Natural killer cell treated with Interleukin-12 subunit alpha and Interleukin-12 subunit beta and Interleukin-15 and Interleukin-18, amount 100 ng/mL, for 72 hours (primary cell): ENCODE measurements at regions not wholly inside any gene's neighbourhood (a gene's known extent, or its start where the extent isn't known, plus 50 kb on each side); places are given as distances from the start of the nearest gene placed in this dataset.

Source experiments
- ATAC-seq, 2 donors: fragments of 150-1000 bp; cut with Tn5 transposase in 1 of 2; sonication (Bioruptor Pico), chemical (Tn5 transposase) in 1 of 2; 2 replicates each; pipeline ENCODE4 v1.10.0; 2021
- DNase-seq: peaks from one replicate; pipeline ENCODE4 v3.0.0; 2022; ENCODE audit warnings: low spot score
- H3K27ac Mint-ChIP-seq, 2 donors: 1 replicate in 1 of 2; 2 replicates in 1 of 2; pipeline ENCODE4 v1.8.0; 2022; ENCODE audit warnings: mixed read lengths in 2 of 2, mild to moderate bottlenecking in 1 of 2, moderate library complexity in 1 of 2
- H3K27me3 Mint-ChIP-seq, 2 donors: 1 replicate in 1 of 2; 2 replicates in 1 of 2; pipeline ENCODE4 v1.8.0; 2022; ENCODE audit warnings: mixed read lengths in 2 of 2
- H3K36me3 Mint-ChIP-seq: one replicate; pipeline ENCODE4 v1.8.0; 2022; ENCODE audit warnings: mixed read lengths
- H3K4me1 Mint-ChIP-seq, 2 donors: 1 replicate in 1 of 2; 2 replicates in 1 of 2; pipeline ENCODE4 v1.8.0; 2022; ENCODE audit warnings: low read depth in 2 of 2, mixed read lengths in 2 of 2, mild to moderate bottlenecking in 1 of 2
- H3K4me3 Mint-ChIP-seq: one replicate; pipeline ENCODE4 v1.8.0; 2022; ENCODE audit warnings: mixed read lengths
- H3K9me3 Mint-ChIP-seq: 2 replicates; pipeline ENCODE4 v1.8.0; 2022; ENCODE audit warnings: mixed read lengths

DNA sequence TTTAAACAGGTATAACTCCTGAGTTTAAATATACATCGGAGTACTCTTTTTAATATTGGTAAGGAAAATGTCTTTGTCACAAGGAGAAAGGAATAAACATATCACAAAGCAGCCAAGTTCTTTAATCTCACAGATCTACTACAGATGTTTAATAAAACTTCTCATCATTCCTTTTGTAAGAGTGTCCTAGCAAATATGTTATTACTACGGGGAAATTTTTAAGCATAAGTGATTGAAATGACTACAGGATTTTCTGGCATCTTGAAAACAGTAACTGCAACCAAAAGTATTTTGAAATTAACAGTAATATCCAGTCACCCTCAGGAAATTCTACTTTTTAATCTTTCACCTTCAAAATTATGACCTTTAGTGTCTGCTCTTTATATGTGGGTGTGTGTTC, 403.1 kb downstream of the IRS1 start:
- Mint-ChIP-seq H3K9me3 (peaks cover 3% of the 10 kb centered on the region), H3K4me1 (no peaks in the 10 kb centered on the region), H3K36me3 (no peaks in the 10 kb centered on the region), H3K27ac (no peak overlapping the region), H3K27me3 (no peaks in the 10 kb centered on the region), H3K4me3 (no peak overlapping the region)
- ATAC-seq (no peak), DNase-seq (no peak)

DNA sequence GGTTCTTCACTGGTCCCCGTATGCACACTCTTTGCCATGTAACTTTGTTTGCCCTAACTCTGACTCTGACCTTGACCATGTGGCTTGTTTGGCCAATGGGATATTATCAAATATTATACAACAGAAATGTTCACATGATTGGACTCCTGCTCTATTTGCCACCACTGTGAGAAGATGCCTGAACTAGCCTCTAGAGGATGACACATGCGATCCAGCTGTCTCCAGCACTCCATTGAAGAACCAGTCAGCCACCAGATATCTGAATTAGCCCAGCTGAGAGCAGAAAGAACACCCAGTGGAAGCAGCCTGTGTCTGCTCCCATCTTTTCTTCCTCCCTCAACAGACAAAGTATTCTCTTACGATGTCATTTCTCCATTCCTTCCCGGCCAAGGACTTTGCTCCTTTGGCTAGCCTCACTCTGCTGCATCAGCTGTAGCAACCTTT, 412.1 kb downstream of the IRS1 start:
- Mint-ChIP-seq H3K27me3 (no peaks in the 10 kb centered on the region), H3K9me3 (peaks cover 15% of the 10 kb centered on the region), H3K36me3 (no peaks in the 10 kb centered on the region), H3K4me3 (no peak overlapping the region), H3K27ac (no peak overlapping the region), H3K4me1 (no peaks in the 10 kb centered on the region)
- no peak for ATAC-seq
- DNase-seq = no peak

DNA sequence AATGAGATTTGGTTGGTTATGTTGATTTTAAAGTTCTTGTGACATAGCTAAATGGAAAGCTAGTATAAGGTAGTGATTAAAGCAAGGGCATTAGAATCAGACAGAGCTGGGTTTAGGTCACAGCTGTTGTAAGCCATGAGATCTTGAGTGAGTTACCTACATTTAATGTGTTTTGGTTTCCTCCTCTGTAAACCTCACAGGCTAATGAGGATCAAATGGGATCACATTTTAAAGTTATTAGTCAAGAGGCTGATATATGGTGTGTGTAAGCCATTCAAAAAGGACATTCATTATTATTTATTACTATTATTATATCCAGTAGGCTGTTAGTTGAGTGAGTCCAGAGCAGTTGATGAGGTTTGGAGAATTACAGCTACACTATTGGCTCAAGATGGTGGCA, 416.2 kb downstream of the IRS1 start:
- no peak for DNase-seq
- Mint-ChIP-seq H3K9me3 (peaks cover 12% of the 10 kb centered on the region), H3K4me3 (no peak overlapping the region)

DNA sequence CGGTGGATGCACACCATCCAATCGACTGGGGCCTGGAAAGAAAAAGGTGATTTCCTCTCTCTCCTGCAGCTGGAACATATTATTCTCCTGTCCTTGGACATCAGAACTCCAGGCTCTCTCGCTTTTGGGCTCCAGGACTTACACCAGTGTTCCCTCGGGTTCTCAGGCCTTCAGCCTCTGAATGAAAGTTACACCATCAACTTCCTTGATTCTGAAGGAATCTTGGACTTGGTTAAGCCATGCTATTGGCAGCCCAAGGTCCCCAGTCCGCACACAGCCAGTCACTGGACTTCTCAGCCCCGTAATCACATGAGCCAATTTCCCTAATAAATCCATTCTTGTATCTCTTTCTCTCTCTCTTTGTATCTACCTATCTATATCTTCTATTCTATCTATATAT, 418.9 kb downstream of the IRS1 start:
- H3K4me3 Mint-ChIP-seq = no peak overlapping the region
- no peak for DNase-seq
- H3K36me3 Mint-ChIP-seq = no peaks in the 10 kb centered on the region
- no peaks in the 10 kb centered on the region for H3K27me3 Mint-ChIP-seq
- H3K27ac Mint-ChIP-seq = no peak overlapping the region
- no peaks in the 10 kb centered on the region for H3K4me1 Mint-ChIP-seq
- no peak for ATAC-seq
- peaks cover 11% of the 10 kb centered on the region for H3K9me3 Mint-ChIP-seq

More for the DNA sequence above, 416.2 kb downstream of the IRS1 start:
- no peaks in the 10 kb centered on the region for H3K4me1 Mint-ChIP-seq
- H3K36me3 Mint-ChIP-seq = no peaks in the 10 kb centered on the region
- ATAC-seq = no peak
- no peaks in the 10 kb centered on the region for H3K27me3 Mint-ChIP-seq
- no peak overlapping the region for H3K27ac Mint-ChIP-seq

DNA sequence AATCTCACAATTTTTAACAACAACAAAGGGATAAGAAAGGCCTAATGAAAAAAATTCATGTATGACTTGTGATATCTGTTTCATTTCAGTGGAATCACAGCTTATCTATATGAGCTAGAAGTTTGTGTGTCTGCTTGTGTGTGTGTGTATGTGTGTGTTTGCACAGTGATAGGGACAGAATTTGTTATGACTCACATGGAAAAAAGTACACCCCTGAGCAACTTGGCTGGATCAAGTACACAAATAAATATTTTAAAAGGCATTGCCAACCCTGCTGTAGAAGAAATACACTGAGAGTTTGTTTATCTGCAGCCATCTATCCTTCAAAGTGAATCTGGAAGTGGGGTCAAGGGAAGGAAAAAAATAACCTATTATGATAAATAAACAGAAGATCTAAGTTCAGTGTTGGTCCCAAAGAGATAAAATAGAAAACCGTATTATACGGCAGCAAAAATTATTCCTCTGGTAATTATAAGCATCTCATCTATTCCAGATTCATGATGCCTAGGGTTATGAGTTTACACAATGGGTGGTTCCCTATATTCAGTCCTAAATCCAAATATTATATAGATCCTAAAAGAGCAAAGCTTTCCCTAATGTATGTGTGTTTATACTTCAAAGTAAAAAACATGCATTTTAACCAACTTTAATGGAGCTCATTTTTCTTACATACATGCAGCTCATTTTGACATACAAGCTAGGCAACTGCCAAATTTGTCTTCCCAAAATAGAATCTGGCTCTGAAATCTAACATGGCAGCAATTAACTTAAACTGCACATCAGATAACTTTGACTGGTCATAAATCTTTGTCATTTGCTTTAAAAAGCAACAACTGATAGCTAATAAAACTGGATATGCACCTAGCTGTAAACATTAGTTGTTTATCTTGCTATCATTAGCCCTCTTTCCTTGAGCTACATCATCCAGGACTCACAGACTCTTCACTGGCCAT, 420.6 kb downstream of the IRS1 start:
- no peak for ATAC-seq
- Mint-ChIP-seq H3K27me3 (no peaks in the 10 kb centered on the region), H3K4me3 (no peak overlapping the region), H3K27ac (no peak overlapping the region), H3K4me1 (no peaks in the 10 kb centered on the region), H3K36me3 (no peaks in the 10 kb centered on the region), H3K9me3 (peaks cover 11% of the 10 kb centered on the region)
- no peak for DNase-seq

DNA sequence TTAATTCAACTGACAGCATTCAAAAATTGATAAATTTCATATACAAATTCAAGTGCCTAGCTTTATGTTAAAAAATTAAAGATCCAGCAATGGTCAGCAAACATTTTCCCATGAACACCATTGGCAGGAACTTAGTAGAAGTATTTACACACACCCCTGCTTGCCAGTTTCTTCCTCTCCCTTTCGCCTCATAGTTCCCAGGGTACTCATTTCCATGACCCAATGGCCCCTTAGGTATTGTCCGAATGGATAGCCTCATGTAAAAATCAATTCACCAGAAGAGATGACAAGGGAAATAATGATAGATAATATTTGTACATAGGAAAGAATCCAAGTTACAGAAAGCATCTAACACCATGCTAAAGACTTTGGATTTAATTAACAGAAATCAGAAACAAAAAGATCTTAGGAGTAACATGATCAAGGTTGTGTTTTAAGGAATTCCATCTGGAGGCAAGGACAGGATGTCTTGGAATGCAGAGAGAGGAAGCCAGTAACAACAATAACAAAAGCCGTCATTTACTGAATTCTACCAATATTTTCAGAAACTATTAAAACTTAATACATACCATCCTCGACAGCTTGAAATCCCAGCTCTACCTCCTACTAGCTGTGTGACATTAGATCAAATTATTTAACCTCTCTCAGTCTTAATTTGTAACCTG, 423.0 kb downstream of the IRS1 start:
- Mint-ChIP-seq H3K36me3 (no peaks in the 10 kb centered on the region), H3K27me3 (peaks cover 0 to 7% of the 10 kb centered on the region in 2 donors), H3K27ac (no peak overlapping the region), H3K4me1 (no peaks in the 10 kb centered on the region), H3K4me3 (no peak overlapping the region), H3K9me3 (peaks cover 3% of the 10 kb centered on the region)
- ATAC-seq = no peak
- DNase-seq = no peak

DNA sequence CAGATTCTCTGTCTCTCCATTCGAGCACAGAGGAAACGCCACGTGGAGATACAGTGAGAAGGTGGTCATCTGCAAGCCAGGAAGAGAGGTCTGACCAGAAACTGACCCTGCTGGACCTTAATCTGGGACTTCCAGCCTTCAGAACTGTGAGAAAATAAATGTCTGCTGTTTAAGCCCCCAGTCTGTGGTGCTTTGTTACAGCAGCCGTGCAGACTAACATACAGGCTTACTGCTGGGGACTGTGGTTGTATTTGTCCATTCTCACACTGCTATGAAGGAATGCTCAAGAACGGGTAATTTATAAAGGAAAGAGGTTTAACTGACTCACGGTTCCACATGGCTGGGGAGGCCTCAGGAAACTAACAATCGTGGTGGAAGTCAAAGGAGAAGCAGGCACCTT, 432.7 kb downstream of the IRS1 start:
- H3K27ac Mint-ChIP-seq = no peak overlapping the region
- no peak overlapping the region for H3K4me3 Mint-ChIP-seq
- peaks cover 8% of the 10 kb centered on the region for H3K9me3 Mint-ChIP-seq
- ATAC-seq (no peak), DNase-seq (no peak)
- peaks cover 0 to 12% of the 10 kb centered on the region in 2 donors for H3K27me3 Mint-ChIP-seq
- H3K36me3 Mint-ChIP-seq = no peaks in the 10 kb centered on the region
- no peaks in the 10 kb centered on the region for H3K4me1 Mint-ChIP-seq

DNA sequence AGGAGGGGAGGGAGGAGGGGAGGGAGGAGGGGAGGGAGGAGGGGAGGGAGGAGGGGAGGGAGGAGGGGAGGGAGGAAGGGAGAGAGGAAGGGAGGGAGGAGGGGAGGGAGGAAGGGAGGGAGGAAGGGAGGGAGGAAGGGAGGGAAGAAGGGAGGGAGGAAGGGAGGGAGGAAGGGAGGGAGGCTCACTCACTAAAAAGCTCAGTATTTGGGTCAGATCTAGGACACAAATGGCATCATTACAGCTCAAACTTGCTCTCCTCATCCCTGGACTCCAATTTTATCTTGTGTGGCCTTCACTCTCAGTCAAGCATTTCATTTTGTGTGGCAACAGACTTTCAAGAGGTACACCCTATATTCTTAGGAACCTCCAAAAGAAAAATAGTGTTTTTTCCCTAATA, 435.4 kb downstream of the IRS1 start:
- DNase-seq = no peak
- H3K4me1 Mint-ChIP-seq = no peaks in the 10 kb centered on the region
- no peak overlapping the region for H3K4me3 Mint-ChIP-seq
- no peaks in the 10 kb centered on the region for H3K27me3 Mint-ChIP-seq
- H3K27ac Mint-ChIP-seq = no peak overlapping the region
- no peaks in the 10 kb centered on the region for H3K36me3 Mint-ChIP-seq
- ATAC-seq = no peak
- H3K9me3 Mint-ChIP-seq = peaks cover 12% of the 10 kb centered on the region

DNA sequence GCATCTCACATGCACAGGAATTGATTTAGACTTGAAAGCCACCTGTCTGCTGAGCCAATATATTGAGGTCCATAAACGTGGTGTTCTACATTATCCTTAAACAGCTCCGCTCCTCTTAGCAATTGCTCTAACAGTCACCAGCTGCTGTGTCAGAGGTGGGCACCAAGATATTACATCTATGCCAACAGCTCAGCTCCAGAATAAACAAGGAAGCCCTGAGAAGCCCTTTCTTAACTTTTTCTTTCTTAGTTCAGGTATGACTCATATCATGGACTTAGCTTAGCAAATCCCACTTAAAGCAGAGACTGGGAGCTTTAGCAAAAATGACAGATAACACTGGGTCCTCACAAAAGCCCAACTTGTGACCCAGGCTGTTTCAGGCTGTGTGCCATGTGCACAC, 436.6 kb downstream of the IRS1 start:
- ATAC-seq (no peak), DNase-seq (no peak)
- Mint-ChIP-seq H3K4me3 (no peak overlapping the region), H3K4me1 (no peaks in the 10 kb centered on the region), H3K27me3 (no peaks in the 10 kb centered on the region), H3K27ac (no peak overlapping the region), H3K9me3 (peaks cover 12% of the 10 kb centered on the region), H3K36me3 (no peaks in the 10 kb centered on the region)

DNA sequence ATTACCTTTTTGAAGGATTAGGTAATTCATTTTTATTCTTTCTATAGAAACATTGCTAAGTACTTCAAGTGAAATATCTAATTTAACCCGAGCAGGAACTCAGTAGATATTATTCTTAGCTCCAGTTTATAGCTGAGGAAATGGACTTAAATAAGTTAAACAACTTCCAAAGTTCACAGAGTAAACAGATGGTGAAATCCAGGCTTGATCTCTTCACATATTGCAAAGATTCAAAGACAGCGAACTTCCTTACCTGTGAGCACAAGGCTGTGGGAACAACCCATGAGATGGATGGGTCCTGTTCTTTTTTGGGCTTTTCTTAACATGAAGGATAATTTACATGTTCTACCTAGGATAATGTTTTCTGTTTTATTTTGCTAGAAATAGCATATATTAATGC, 439.0 kb downstream of the IRS1 start:
- Mint-ChIP-seq H3K4me3 (no peak overlapping the region), H3K27me3 (no peaks in the 10 kb centered on the region), H3K36me3 (no peaks in the 10 kb centered on the region), H3K27ac (no peak overlapping the region), H3K9me3 (peaks cover 12% of the 10 kb centered on the region), H3K4me1 (no peaks in the 10 kb centered on the region)
- ATAC-seq = no peak
- no peak for DNase-seq

DNA sequence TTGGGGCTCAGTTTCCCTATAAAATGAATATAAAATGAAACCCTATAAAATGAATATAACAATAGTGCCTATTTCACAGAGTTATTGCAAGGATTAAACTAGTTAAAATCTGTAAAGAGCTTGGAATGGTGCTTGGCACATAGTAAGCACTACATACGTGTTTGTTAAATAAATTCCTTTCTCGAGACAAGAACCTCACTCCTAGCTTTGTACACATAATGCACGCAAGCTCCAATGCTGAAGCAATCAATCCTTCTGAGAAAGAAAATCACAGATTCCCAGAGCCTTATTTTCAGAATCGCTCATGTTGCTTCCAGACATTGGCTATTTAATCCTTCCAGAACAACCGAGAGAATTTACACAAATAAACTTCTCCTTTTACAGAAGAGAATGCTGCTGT, 440.9 kb downstream of the IRS1 start:
- H3K4me1 Mint-ChIP-seq = no peaks in the 10 kb centered on the region
- no peaks in the 10 kb centered on the region for H3K27me3 Mint-ChIP-seq
- no peaks in the 10 kb centered on the region for H3K36me3 Mint-ChIP-seq
- no peak overlapping the region for H3K27ac Mint-ChIP-seq
- H3K9me3 Mint-ChIP-seq = peaks cover 8% of the 10 kb centered on the region
- ATAC-seq (no peak), DNase-seq (no peak)
- H3K4me3 Mint-ChIP-seq = no peak overlapping the region

DNA sequence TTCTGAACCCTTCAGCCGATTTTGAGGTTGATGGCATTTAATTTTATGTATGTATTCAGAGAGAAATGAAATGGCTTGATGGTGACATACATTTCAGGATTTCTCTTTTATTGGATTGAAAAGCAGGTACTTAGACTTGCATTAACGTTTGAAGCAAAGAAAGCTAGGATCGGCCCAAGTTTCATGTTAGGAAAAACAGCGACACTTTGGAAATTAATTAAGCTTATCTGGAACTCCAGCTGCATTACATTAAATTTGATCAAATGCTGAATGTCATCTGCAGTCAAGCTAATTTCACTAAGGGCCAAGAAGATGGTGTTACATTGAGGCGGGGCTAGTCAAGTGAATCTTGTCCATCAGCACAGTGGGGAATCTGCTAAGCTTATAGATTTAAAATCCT, 441.8 kb downstream of the IRS1 start:
- Mint-ChIP-seq H3K4me3 (no peak overlapping the region), H3K4me1 (no peaks in the 10 kb centered on the region), H3K36me3 (no peaks in the 10 kb centered on the region), H3K27me3 (no peaks in the 10 kb centered on the region), H3K27ac (no peak overlapping the region), H3K9me3 (peaks cover 4% of the 10 kb centered on the region)
- DNase-seq (no peak), ATAC-seq (no peak)

DNA sequence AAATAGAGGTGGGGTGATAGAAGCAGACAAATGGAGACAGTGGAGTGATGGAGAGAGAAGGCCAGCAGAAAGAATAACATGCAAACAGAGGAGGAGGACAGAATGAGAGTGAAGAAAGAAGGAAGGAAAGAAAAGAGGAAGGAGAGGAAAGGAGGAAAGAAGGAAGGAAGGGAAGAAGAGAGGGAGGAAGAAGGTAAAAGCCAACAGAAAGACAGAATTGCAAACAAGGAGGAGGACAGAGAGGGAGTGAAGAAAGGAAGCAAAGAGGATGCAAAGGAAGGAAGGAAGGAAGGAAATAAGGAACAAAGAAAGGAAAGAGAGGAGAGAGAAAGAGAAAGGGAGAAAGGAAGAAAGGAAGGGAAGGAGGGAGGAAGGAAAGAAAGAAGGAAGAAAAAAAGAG, 444.0 kb downstream of the IRS1 start:
- Mint-ChIP-seq H3K27me3 (no peaks in the 10 kb centered on the region), H3K27ac (no peak overlapping the region), H3K4me3 (no peak overlapping the region), H3K36me3 (no peaks in the 10 kb centered on the region), H3K9me3 (no peaks in the 10 kb centered on the region), H3K4me1 (no peaks in the 10 kb centered on the region)
- DNase-seq (no peak), ATAC-seq (no peak)

DNA sequence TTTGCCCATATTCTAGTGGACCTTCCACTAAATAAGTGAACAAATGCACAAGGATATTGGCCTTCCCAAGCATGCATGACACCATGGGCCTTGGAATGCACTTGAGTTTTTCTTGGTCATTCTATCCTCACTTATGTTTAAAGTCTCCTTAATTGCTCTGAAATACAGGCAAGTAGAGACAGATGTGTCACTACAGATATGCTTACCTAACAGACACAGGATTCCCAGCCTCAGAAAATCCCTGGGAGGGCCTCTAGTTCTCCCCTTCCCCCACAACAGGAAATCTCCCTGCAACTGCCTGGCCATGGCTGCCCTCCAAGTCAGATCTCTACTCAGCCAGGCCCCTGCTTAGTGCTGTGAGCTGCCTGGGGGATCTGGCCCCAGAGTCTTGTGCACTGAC, 445.2 kb downstream of the IRS1 start:
- DNase-seq (no peak), ATAC-seq (no peak)
- H3K36me3 Mint-ChIP-seq = no peaks in the 10 kb centered on the region
- H3K27ac Mint-ChIP-seq = no peak overlapping the region
- no peaks in the 10 kb centered on the region for H3K27me3 Mint-ChIP-seq
- no peaks in the 10 kb centered on the region for H3K4me1 Mint-ChIP-seq
- H3K4me3 Mint-ChIP-seq = no peak overlapping the region
- no peaks in the 10 kb centered on the region for H3K9me3 Mint-ChIP-seq
